HCT116 (cell line): ENCODE measurements at regions not wholly inside any gene's neighbourhood (a gene's known extent, or its start where the extent isn't known, plus 50 kb on each side); places are given as distances from the start of the nearest gene placed in this dataset.

Experiments used
- ATAC-seq: fragments of 200-7000 bp; cut with Tn5 transposase; 2 replicates; pipeline ENCODE4 v1.9.1; 2020; ENCODE audit warnings: mild to moderate bottlenecking, moderate library complexity
- BruUV-seq: library from RNA; stranded (reverse); fragments of 400-500 nt; replicated peaks from 2 replicates; lab custom pipeline; 2021; lab: Mats Ljungman, UMichigan
- CTCF ChIA-PET: fragments of 300-600 bp; sonication (Branson Sonifier 250); formaldehyde crosslinking; loops from one replicate; lab custom pipeline; 2021; ENCODE audit warnings: antibody characterized with exemption; lab: Charles Lee
- POLR2A ChIA-PET: fragments of 300-600, 350-600 bp; sonication (Branson Sonifier 250); formaldehyde crosslinking; loops from one replicate; lab custom pipeline; 2021; ENCODE audit warnings: antibody characterized with exemption; lab: Charles Lee
- RAD21 ChIA-PET, 2 experiments: fragments of 300-600 bp; sonication (Branson Sonifier 250); formaldehyde crosslinking; loops; one replicate each; lab custom pipeline; 2023; ENCODE audit warnings: low total read pairs in 2 of 2; ENCODE audit not compliant: uncharacterized antibody in 2 of 2, unreplicated experiment in 2 of 2, low non-redundant PET in 1 of 2; lab: Charles Lee
- DNase-seq: peaks from one replicate; pipeline ENCODE4 v3.0.0-alpha.2; 2010; ENCODE audit warnings: low read depth, low spot score
- H2AFZ ChIP-seq: fragments of 200-600 bp; shearing (Covaris generic), sonication (generic); 2 replicates; pipeline ENCODE4 v1.6.1; 2017; ENCODE audit warnings: low read depth, mixed run types, mixed read lengths, antibody characterized with exemption, low read length; ENCODE audit not compliant: poor library complexity, severe bottlenecking
- H3K27ac ChIP-seq: 2 replicates; pipeline ENCODE4 v1.5.1; 2012; ENCODE audit warnings: low read depth, low read length
- H3K27me3 ChIP-seq: fragments of 200-600 bp; sonication (generic); 2 replicates; pipeline ENCODE4 v1.6.1; 2016; ENCODE audit warnings: mixed run types, low read length, mixed read lengths; ENCODE audit not compliant: insufficient read depth
- H3K36me3 ChIP-seq, 2 experiments: fragments of 200-500 bp in 1 of 2; fragments of 200-600 bp in 1 of 2; sonication (Bioruptor generic) in 1 of 2; sonication (generic) in 1 of 2; 2 replicates each; pipeline versions ENCODE4 v1.5.1 to v1.6.1; 2014 to 2016; ENCODE audit warnings: low read length in 2 of 2, inconsistent platforms in 1 of 2, mixed read lengths in 1 of 2, mixed run types in 1 of 2; ENCODE audit not compliant: insufficient read depth in 2 of 2, control insufficient read depth in 1 of 2
- H3K4me1 ChIP-seq, 2 experiments: fragments of 200-600 bp in 1 of 2; sonication (generic) in 1 of 2; 2 replicates each; pipeline versions ENCODE4 v1.5.1 to v1.6.1; 2012 to 2017; ENCODE audit warnings: low read length in 2 of 2, inconsistent platforms in 1 of 2, mild to moderate bottlenecking in 1 of 2, mixed read lengths in 1 of 2, mixed run types in 1 of 2, moderate library complexity in 1 of 2; ENCODE audit not compliant: insufficient read depth in 2 of 2, control insufficient read depth in 1 of 2
- H3K4me2 ChIP-seq: fragments of 200-600 bp; sonication (generic); 2 replicates; pipeline ENCODE4 v1.6.1; 2017; ENCODE audit warnings: mixed run types, low read length, mixed read lengths
- H3K4me3 ChIP-seq, 2 experiments: fragments of 200-600 bp in 1 of 2; sonication (generic) in 1 of 2; replicated peaks in 1 of 2; 2 replicates each; pipeline ENCODE4 v1.5.1; 2011 to 2016; ENCODE audit warnings: low read length in 2 of 2, control low read depth in 1 of 2, low read depth in 1 of 2, mild to moderate bottlenecking in 1 of 2, mixed read lengths in 1 of 2, mixed run types in 1 of 2
- H3K79me2 ChIP-seq: fragments of 200-600 bp; sonication (generic); 2 replicates; pipeline ENCODE4 v1.6.1; 2017; ENCODE audit warnings: mild to moderate bottlenecking, mixed run types, low read length, moderate library complexity, mixed read lengths; ENCODE audit not compliant: insufficient read depth
- H3K9ac ChIP-seq: fragments of 200-600 bp; sonication (generic); 2 replicates; pipeline ENCODE4 v1.6.1; 2016; ENCODE audit warnings: low read length, mixed read lengths
- H3K9me2 ChIP-seq: fragments of 200-600 bp; sonication (generic), shearing (Covaris generic); 2 replicates; pipeline ENCODE4 v1.6.1; 2017; ENCODE audit warnings: mixed run types, mild to moderate bottlenecking, moderate library complexity; ENCODE audit not compliant: insufficient read depth
- H3K9me3 ChIP-seq, 2 experiments: fragments of 200-500 bp in 1 of 2; fragments of 200-600 bp in 1 of 2; sonication (Bioruptor generic) in 1 of 2; sonication (generic) in 1 of 2; 2 replicates each; pipeline ENCODE4 v1.6.1; 2014 to 2017; ENCODE audit warnings: low read length in 2 of 2, mixed read lengths in 2 of 2, inconsistent platforms in 1 of 2, low read depth in 1 of 2, mild to moderate bottlenecking in 1 of 2, mixed run types in 1 of 2, moderate library complexity in 1 of 2; ENCODE audit not compliant: control insufficient read depth in 1 of 2, insufficient read depth in 1 of 2
- H4K20me1 ChIP-seq: fragments of 200-600 bp; sonication (generic), shearing (Covaris generic); 2 replicates; pipeline ENCODE4 v1.6.1; 2017; ENCODE audit warnings: mixed run types, mild to moderate bottlenecking, moderate library complexity; ENCODE audit not compliant: insufficient read depth
- CEBPB ChIP-seq: IDR thresholded peaks from 2 replicates; pipeline ENCODE4 v1.6.1; 2012; ENCODE audit warnings: low read depth
- ELF1 ChIP-seq: IDR thresholded peaks from 2 replicates; pipeline ENCODE4 v1.6.1; 2012; ENCODE audit warnings: low read depth, borderline replicate concordance
- EZH2 ChIP-seq: fragments of 200-600 bp; sonication (generic); IDR thresholded peaks from 2 replicates; pipeline ENCODE4 v1.6.1; 2017; ENCODE audit warnings: antibody characterized with exemption, mixed run types
- EZH2phosphoT487 ChIP-seq: fragments of 200-600 bp; IDR thresholded peaks from 2 replicates; pipeline ENCODE4 v1.6.1; 2018; ENCODE audit warnings: antibody characterized with exemption, borderline replicate concordance
- FOSL1 ChIP-seq: IDR thresholded peaks from 2 replicates; pipeline ENCODE4 v1.6.1; 2012; ENCODE audit warnings: low read depth
- POLR2A ChIP-seq: IDR thresholded peaks from 2 replicates; pipeline ENCODE4 v1.7.0; 2011; ENCODE audit warnings: borderline replicate concordance; ENCODE audit not compliant: insufficient read depth, insufficient read length; ENCODE audit errors: extremely low read depth
- RAD21 ChIP-seq: IDR thresholded peaks from 2 replicates; pipeline ENCODE4 v1.6.1; 2012; ENCODE audit warnings: low read depth, mild to moderate bottlenecking
- REST ChIP-seq: IDR thresholded peaks from 2 replicates; pipeline ENCODE4 v1.6.1; 2012; ENCODE audit warnings: low read depth
- SIN3A ChIP-seq: IDR thresholded peaks from 2 replicates; pipeline ENCODE4 v1.6.1; 2012; ENCODE audit warnings: low read depth
- SP1 ChIP-seq: IDR thresholded peaks from 2 replicates; pipeline ENCODE4 v1.6.1; 2012; ENCODE audit warnings: low read depth
- SRF ChIP-seq: IDR thresholded peaks from 2 replicates; pipeline ENCODE4 v1.6.1; 2012; ENCODE audit warnings: low read depth
- TCF7L2 ChIP-seq: IDR thresholded peaks from 2 replicates; pipeline ENCODE4 v1.7.0; 2011; ENCODE audit warnings: borderline replicate concordance, inconsistent platforms; ENCODE audit not compliant: insufficient read depth, insufficient read length; ENCODE audit errors: extremely low read depth
- YY1 ChIP-seq: IDR thresholded peaks from 2 replicates; pipeline ENCODE4 v1.6.1; 2011; ENCODE audit warnings: low read length, low read depth, moderate library complexity, mild to moderate bottlenecking; ENCODE audit not compliant: insufficient replicate concordance; ENCODE audit errors: extremely low read depth
- ZFX ChIP-seq: fragments of 450-650 bp; IDR thresholded peaks from 2 replicates; pipeline ENCODE4 v1.6.1; 2017
- ZNF274 ChIP-seq: fragments of 200-500 bp; sonication (Bioruptor generic); IDR thresholded peaks from 2 replicates; pipeline ENCODE4 v1.6.1; 2014; ENCODE audit warnings: mild to moderate bottlenecking, low read depth, low read length, inconsistent platforms
- intact Hi-C: fragments of 100-400 bp; cut with micrococcal nuclease; formaldehyde crosslinking; loops from 2 replicates; pipeline ENCODE4 v1.10.0; 2022

GRCh38 chr17:77316191-77316641, 175.4 kb downstream of the SEC14L1 start:
- ATAC-seq (no peak), DNase-seq (no peak)
- H3K36me3 ChIP-seq = peaks cover 2 to 14% of the 10 kb centered on the region in 2 experiments; a peak in 1 of 4 replicates
- no peaks in the 10 kb centered on the region for H3K27me3 ChIP-seq
- peak overlapping the region; percentile 50 for H3K4me2 ChIP-seq
- H4K20me1 ChIP-seq = no peaks in the 10 kb centered on the region
- peaks cover 88% of the 10 kb centered on the region for H3K79me2 ChIP-seq
- H3K27ac ChIP-seq = peak overlapping the region; percentile 31
- no peak for TF ChIP-seq YY1
- TF ChIP-seq ELF1 = no peak
- no peak for TF ChIP-seq EZH2
- TF ChIP-seq SIN3A = no peak
- TF ChIP-seq REST = no peak
- TF ChIP-seq CEBPB = no peak
- TF ChIP-seq POLR2A = no peak
- no peak for TF ChIP-seq SP1
- no peak for TF ChIP-seq EZH2phosphoT487
- TF ChIP-seq ZNF274 = no peak
- no peak for TF ChIP-seq SRF
- TF ChIP-seq FOSL1 = no peak
- no peak for TF ChIP-seq RAD21
- TF ChIP-seq TCF7L2 = no peak
- TF ChIP-seq ZFX = no peak
- H2AFZ ChIP-seq = no peak overlapping the region
- H3K9me3 ChIP-seq = no peaks in the 10 kb centered on the region
- CTCF ChIA-PET = no interaction called here
- no peaks in the 10 kb centered on the region for H3K9me2 ChIP-seq
- H3K4me3 ChIP-seq = no peak overlapping the region
- POLR2A ChIA-PET = no interaction called here
- intact Hi-C loops = no loop called here
- RAD21 ChIA-PET = no interaction called here
- peak overlapping the region; percentile 27 for H3K9ac ChIP-seq
- peaks cover 39 to 64% of the 10 kb centered on the region in 2 experiments for H3K4me1 ChIP-seq
- no TSS peak for BruUV-seq
